GM18499 (cell line): ENCODE measurements at regions not wholly inside any gene's neighbourhood (a gene's known extent, or its start where the extent isn't known, plus 50 kb on each side); places are given as distances from the start of the nearest gene placed in this dataset.

Experiments used
- ATAC-seq: cut with Tn5 transposase; IDR thresholded peaks from one replicate; pipeline ENCODE4 v1.9.1; 2021; ENCODE audit warnings: moderate number of reproducible peaks; ENCODE audit not compliant: insufficient read depth, unreplicated experiment

DNA sequence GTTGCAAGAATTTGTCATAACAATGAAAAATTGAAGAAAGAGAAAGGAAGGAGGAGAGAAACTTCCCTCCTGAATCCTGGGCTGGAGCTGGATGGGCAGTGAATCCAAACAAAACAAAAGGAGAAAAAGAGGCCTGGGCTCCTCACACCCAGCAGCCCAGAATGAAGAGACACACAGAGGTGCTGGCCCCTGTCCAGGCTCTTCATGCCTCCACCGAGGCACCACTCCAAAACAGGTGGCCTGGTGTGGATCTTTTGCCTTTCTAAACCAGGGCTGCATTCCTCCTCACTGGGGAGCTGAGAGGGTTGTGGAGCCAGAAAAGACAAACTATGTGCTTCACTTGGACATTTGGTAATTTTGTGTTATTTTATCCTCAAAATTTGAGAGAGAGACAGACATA is 76.0 kb downstream of the FAM124B start:
- no peak for ATAC-seq

DNA sequence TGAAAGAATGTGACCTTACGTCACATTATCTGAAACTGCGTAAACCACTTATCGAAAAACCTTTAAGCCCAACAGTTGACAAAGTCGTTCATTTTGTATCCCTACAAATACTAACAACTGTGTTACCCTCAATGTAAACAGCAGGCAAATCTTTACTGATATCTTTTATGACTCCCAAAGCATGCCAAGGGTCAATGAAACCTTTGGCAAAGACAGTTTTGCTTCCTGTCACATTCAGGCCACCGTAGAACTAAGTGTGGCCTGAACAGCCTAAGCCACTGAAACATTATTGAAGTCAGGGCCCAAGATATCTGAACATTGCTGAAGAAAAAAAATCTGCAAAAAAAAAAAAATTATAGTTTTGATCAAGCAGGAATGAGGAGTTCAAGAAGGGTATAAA is 77.3 kb downstream of the FAM124B start:
- ATAC-seq: no peak

DNA sequence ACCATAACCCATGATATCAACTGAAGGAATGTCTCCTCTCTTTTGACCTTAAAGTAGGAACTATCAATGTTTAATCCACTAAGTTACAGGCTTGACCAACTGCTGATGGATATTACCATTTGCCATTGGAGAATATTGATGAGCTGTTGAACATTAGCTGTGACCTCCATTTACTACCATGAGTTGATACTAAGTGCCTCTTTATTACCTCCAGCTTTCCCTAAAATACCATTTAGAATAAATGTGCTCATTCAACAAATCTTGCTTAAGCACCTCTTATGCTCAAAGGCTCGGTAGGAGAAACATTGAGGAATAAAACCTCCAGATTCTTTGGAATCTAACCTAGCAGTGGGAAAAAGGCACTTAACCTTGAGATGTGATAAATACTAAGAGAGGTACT is 81.2 kb downstream of the FAM124B start:
- no peak for ATAC-seq

DNA sequence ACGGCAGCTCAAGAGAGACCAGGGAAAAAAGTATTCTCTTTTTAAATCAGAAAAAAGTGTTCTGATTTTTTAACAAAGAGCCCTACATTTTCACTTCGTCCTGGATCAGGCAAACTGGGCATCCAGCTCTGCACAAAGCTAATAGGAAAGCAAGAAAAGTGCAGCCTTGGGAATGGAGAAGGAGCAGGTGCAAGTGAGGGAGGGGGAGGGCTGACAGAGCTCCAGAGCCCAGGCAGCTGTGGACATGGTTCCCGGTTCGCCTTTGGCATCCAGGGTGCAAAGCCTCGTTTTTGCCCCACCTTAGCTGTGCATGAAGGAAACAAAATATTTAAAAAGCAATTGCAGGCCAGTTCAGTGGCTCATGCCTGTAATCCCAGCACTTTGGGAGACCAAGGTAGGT is 82.2 kb downstream of the FAM124B start:
- no peak for ATAC-seq

DNA sequence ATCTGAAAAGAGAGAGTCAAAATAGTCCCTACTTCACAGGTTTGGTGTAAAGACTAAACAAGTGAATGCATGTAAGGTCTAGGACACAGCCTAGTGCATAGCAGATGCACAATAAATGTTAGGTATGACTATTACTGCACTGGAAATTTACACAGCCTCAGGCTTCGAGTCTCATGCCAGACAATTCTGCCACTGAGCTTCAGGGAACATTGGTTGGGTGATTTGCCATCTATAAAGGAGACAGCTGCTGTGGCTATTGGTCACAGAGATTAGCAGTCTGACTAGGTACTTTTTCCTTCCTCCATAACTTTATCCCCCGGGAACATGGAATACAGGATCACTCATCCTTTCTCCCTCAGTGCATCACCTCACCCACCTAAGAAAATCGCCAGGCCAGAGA is 89.2 kb downstream of the FAM124B start:
- no peak for ATAC-seq

DNA sequence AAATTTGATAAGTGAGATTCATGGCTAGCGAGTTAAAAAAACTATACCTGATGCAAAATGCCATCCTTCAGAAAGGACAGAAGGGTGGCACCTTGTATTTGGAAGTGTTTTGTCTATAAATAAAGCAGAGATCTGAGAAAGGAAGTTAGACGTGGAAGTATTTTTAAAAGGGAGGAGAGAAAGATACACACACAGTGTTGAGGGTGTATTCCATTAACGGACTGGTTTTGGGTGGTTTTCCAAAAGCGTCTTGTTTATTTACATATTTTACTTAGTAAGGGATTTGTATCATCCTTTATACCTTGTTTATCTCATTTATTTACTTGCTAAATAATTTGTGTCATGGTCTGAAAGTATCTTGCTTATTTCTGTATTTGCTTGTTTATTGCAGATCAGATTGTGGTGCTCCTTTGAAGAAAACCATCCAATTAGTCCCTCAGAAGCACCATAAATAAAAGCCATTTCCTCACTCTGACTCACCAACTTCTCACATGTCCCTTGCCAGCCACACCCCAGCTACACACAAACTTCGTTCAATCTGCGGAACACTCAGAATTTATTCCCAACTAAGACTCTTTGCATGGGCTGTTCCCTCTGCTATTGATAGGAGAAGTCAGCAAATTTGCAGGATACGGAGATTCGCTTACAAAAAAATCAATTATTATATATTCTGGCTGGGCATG is 90.8 kb downstream of the FAM124B start:
- no peak for ATAC-seq

DNA sequence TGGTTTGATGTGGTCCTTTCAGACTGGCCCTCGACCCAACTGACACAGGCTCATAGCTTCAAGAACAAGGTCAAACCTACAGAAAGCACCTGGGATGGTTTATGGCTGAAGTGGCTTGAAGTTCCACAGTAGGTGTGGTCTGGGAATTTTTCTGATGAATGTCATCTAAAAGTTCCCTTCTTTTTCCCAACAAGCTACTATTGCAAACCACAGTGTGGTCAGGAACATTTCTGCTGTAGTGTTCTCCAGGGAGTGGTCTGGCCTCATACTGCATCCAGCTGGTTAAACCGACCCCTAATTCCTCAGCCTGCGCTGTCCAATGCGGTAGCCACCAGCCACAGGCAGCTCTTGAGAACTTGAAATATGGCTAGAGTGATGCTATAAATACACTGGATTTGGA is 92.7 kb downstream of the FAM124B start:
- no peak for ATAC-seq

DNA sequence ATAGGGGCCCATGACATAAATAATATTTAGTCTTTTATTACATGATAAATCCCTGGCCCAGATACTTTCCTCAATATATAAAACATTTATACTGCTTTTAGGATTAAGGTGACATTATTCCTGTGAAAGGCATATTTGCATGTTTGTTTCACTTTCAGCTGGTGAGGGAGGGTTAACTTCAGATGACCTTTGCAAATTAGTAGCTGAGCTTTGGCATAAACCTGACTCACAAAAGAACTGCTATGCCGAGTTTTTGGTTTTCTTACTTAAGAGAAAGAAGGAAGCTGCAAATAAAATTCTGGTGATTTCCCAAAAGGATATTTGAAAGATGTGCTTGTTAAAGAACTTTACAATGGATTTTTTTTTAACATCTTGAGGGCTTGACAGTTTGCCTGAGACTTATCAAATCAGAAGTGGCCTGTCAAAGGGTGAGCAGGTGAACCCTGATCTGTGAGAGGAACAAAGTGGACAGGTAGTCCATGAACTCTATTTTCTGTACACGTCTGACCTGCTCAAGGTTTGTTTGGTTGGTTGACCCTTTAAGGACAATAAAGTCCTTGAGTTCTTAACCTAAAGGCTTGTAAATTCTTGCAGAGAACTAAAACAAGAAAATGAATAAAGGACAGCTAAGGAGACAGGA is 93.5 kb downstream of the FAM124B start:
- peak; percentile 84 for ATAC-seq

DNA sequence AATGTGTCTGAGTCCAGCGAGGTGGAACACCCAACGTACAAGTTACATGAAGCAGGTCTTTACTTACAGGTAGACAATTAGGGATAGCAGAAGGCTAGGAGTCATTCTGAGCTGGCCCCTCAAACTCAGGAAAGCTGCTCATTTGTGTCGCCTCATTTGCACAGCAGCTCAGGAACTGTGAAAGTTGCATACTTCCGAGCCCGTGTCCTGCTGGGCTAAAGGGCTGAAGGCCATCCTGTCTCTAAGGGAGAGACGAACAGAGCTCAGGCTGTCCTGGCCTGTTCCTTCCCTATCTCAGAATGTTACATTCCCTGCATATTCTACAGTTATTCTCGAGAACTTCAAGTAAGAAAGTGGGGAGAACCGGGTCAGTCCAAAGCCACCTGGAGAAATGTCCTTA is 99.0 kb downstream of the FAM124B start:
- no peak for ATAC-seq

DNA sequence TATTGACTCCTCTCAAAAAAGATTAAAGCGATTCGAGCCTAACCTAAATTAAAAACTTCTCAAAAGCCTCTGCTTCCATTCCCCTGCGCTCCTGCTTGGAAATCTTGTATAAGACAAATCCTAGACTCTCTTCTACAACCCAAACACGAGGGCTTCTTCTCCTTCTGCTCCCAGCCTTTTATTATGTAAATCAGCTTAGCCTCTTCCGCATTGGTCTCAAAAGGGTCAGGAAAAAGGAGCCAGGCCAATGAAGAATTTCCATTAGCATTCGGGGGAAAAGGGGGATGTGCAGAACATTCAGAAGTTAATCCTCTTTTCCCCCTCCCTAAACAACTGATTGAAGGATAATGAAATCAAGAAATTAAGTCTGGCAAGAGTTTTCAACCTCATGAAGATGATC is 107.9 kb downstream of the FAM124B start:
- ATAC-seq: no peak

DNA sequence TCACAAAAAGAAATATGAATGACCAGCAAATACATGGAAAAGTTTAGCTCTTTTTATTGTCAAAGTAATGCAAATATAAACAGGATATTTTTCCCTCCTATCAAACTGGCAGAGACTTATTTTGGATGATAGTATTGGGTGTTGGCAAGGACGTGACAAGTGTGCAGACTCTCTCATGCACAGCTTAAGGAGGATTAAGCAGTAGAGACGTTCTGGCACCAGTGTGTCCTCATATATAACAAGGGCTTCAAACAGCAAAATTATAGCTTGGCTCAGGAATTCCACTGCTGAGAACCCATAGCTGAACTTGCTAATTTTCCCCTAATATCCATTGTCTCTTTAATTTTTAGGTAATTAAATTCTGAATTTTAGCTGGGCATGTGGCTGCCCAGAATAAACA is 114.4 kb downstream of the FAM124B start:
- no peak for ATAC-seq

DNA sequence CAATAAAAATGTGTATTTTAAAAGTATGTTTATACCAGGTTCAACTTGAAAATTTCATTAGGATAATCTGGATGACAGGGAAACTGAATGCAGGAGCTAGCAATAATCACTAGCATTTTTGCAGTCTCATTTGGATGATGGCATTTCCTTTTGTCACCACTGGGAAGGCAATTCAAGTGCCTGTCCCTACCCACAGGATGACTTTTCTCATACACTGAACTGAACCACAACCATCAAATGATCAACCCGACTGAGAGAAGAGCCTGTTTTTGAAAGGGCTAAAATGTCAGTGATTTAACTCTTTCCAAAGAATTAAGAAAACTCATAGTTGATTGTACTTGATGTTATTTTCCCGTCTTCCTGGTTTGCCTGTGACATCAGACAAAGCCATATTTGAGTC is 115.0 kb downstream of the FAM124B start:
- no peak for ATAC-seq

DNA sequence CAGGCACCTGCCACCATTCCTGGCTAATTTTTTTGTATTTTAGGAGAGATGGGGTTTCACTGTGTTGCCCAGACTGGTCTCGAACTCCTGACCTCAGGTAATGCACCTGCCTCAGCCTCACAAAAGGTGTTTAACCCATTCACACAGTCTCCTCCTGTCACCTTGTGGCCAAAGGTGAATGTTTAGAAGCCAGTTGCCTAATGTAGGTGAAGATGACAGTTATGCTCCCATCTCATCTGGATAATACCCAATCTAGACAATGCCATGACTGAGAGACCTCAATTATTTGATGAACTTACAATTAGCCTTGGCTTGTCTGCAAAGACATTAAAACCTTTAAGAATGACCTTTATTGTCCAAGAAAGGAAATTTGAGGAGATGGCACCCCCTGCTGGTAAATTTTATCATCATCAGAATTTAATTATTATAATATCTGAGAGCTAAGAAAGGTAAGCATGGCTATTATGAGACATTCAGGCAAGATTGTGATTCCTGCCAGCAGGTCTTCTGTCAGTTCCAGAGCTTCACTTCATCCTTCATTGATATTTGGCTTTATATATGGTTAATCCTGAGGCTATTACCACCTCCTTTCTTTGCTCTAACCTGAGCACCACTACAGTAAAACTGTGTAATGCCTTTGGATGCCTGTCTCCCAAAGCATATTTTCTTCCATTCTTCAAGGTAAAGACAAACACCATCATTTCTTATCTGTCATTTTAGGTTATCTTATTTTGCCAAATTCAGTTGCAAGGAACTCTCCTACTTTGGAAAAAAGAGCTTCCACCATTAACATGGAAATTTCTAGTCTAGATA is 117.6 kb downstream of the FAM124B start:
- no peak for ATAC-seq

DNA sequence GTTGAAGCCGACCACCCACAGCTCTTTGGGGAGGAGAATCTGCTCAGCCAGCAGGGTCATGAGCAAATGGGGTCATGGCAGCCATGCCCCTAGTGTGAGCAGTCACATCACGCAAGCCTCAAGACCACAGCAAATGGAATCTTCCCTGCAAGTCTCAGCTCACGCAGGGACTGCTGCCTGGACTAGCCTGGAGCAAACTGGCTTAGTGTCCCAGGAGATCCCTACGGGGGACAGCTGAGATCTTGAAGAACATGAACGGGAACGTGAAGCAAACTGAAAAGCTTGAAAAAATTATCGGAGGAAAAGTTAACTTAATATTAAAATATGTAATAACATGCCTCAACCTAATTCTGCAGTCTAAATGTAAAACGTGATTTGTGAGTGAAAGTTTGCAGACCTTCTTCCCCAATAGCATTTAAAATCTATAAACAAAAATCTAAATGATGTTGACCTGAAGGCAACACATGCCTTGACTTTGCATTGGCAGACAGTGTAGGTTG is 118.4 kb downstream of the FAM124B start:
- no peak for ATAC-seq

DNA sequence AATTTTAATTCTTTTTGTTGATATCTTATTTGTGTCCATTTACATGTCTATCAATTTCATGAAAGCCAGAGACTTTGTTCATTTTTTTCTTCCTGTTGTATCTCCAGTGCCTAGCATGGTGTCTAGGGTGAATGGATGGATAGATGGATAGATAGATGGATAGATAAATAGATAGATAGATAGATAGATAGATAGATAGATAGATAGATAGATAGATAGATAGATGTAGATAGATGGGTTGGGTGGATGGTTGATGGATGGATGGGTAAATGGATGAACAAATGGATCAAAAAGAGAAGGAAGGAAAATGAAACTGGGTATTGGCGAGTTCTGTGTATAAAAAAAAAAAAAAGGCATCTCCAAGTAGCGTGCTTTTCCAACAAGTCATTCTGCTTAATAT is 120.5 kb downstream of the FAM124B start:
- no peak for ATAC-seq

DNA sequence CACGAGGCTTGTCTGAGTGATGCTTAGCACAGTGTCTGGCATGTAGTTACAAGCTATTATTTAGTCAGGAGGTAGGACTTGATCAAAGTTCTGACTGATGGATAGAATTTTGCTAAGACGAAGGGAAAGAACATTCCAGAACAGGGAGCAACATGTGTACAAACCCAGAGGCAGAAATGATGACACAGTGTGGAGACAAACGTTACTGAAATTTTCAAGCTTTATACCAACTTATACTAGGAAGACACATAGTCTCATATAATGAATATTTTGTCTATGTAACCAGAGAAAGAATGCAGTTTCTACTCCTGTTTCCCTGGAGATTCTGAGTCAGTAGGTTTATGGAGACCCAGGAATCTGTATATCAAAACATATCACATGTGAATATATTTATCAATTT is 123.4 kb downstream of the FAM124B start:
- no peak for ATAC-seq

DNA sequence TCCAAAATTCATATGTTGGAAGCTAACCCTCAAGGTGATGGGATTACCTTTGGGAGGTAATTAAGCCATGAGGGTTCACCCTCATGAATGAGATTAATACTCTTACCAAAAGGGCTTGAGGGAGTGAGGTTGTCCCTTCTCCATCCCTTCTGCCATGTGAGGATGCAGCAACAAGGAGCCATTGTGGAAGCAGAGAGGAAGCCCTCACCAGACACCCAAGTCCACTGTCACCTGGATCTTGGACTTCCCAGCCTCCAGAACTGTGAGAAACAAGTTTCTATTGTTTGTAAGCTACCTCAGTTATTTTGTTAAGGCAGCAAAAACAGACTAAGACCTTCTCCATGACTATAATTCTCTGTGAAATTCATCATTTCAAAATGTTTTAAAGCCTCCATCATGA is 125.7 kb downstream of the FAM124B start:
- no peak for ATAC-seq

DNA sequence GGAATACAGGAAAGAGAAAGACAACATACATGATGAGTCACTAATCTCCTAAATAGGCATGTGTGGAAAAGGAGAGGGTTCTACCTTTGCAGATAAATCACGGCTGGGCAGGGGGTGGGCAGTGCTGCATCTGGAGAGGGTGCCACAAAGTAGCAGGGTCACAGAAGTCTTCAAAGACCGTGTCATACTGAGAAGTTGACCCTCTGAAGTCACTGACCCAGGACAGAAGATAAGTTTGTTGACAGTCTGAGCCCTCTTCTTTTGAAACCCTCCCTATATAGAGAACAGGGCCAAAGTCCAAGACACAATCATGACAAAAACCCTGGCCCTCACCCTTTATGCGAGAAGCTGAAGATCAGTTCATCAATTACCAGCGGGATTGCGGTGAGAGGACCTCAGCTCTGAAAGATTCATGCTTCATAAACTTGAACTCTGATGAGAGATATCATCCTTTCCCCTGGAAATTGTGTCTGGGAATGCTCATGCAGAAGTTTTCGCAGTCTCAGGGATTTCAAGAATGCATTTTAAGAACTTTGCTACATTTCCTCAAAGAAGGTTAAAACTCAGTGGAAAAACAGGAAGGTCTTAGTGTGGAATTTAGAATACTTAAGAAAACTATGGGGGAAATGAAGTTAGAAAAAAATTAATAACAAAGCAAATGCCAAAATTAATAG is 129.5 kb downstream of the FAM124B start:
- no peak for ATAC-seq

DNA sequence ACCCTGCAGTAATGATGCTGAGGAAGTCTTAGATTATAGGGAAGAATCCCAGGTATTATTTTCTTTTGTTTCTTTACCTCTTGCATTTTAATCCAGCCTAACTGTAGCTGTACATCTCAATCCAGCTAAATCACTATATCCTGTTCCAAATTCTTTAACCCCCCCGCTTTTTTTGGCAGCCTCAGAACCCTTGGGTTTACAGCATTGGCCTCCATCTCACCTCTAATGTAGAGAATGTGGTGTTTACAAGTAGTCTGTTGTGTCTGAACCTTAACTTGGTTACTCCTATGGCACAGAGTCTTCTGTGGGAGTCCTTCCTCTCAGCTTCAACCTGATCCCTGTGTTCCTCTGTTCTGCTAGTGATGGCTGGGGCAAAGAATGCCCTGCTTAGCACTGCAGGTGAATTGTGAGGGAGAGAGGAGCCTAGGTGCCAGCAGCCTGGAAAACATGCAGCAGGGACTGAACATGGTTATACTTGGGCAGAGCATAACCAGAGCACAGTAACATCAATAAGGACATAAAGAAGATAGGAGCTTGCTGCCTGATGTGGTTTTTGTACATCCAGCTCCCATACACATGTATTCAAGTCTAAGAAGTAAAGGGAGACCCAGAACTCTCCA is 130.2 kb downstream of the FAM124B start:
- no peak for ATAC-seq

DNA sequence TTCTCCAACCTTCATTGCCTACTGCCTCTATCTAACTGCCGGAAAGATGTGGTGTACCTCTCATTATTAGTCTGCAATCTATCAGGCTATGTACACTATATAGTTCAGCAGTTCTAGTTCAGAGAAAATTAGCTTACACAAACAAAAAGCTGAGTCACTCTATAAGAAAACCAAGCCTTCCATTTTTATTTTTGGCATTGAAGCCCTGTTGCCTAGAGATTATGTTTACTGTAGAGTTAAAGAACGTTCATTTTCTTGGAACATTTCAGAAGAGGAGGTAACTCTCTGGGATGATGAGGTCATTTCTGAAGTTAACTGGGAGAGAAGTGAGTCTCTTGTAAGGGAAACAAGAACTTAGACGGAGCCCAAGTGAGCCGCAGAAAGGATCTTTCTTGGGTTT is 133.5 kb downstream of the FAM124B start:
- no peak for ATAC-seq
